ENCODE measurements at regions not wholly inside any gene's neighbourhood (a gene's known extent, or its start where the extent isn't known, plus 50 kb on each side); places are given as distances from the start of the nearest gene placed in this dataset.
A peak's percentile ranks its signal among the peaks of the same experiment; 100 is the strongest.

DNA sequence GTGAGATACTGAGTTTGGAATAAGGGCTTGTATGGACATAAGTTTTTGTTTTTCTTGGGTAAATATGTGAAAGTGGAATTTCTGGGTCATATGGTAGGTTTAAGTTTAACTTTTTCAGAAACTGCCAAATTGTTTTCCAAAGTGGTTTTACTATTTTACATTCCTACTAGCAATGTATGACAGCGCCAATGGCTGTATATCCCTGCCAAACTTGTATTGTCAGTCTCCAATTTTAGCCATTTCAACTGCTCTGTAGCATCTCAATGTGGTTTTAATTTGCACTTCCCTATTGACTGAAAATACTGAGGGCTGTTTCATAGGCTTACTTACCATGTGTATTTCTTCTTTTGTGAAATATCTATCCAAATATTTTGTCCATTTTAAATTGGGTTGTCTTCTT, 90.5 kb upstream of the ZNF32 start:
- peaks cover 3% of the 10 kb centered on the region for H3K27me3 ChIP-seq (replicated peaks; ENCODE audit: control insufficient read depth, insufficient read depth, low read length)
- H3K4me1 ChIP-seq (ENCODE audit: control insufficient read depth, insufficient read depth, low read length), result no peaks in the 10 kb centered on the region
- H3K9ac ChIP-seq (ENCODE audit: low read length), result no peak overlapping the region
- H3K4me3 ChIP-seq (ENCODE audit: low read length), result no peak overlapping the region
- H3K36me3 ChIP-seq (ENCODE audit: control insufficient read depth, insufficient read depth, low read length, severe bottlenecking), result no peaks in the 10 kb centered on the region
- DNase-seq (ENCODE audit: low read depth), result peak; percentile 67
- no peaks in the 10 kb centered on the region for H3K9me3 ChIP-seq (ENCODE audit: control insufficient read depth, low read length)

DNA sequence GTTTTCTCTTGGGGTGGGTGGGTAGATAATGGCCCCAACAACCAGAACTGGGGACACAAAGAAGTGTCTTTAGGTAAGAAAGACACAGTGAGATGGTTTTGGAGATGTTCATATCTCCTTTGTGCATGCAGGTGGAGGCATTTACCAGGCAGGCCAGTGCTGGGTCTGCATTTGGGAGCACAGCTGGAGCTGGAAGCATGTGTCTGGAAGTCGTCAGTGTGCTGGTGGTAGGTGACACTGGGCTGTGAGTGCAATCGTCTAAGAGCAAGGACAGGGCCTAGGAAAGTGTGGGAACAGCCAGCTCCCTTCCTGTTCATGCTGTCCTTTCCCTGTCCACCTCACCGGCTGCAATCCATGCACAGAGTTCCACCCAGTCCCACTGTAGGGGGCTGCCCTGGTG, 88.3 kb upstream of the ZNF32 start:
- H3K4me1 ChIP-seq (ENCODE audit: control insufficient read depth, insufficient read depth, low read length), result no peaks in the 10 kb centered on the region
- H3K4me3 ChIP-seq (ENCODE audit: low read length), result no peak overlapping the region
- DNase-seq (ENCODE audit: low read depth), result no peak
- no peaks in the 10 kb centered on the region for H3K36me3 ChIP-seq (ENCODE audit: control insufficient read depth, insufficient read depth, low read length, severe bottlenecking)
- peaks cover 1% of the 10 kb centered on the region for H3K9me3 ChIP-seq (ENCODE audit: control insufficient read depth, low read length)
- peaks cover 3% of the 10 kb centered on the region for H3K27me3 ChIP-seq (replicated peaks; ENCODE audit: control insufficient read depth, insufficient read depth, low read length)
- no peak overlapping the region for H3K9ac ChIP-seq (ENCODE audit: low read length)

DNA sequence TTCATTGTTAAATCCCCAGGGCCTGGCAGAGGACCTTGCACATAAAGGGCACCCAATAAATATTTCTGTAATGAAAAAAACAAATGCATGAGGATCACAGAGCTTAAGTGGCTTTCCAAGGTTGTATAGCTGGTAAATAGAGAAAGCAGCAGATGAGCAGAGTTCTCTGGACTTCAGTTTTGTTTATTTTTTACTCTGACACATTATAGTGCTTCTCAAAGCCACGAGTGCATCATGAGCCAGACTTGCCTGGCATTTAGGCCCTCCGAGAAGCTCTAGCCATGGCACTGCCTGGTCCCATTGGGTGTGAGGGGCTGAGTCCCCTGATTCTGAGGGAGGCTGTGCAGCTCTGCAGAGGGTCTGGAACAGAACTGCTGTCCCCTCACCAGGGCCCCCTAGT, 87.2 kb upstream of the ZNF32 start:
- H3K4me3 ChIP-seq (ENCODE audit: low read length), result no peak overlapping the region
- H3K9me3 ChIP-seq (ENCODE audit: control insufficient read depth, low read length), result peaks cover 12% of the 10 kb centered on the region
- H3K4me1 ChIP-seq (ENCODE audit: control insufficient read depth, insufficient read depth, low read length), result no peaks in the 10 kb centered on the region
- H3K36me3 ChIP-seq (ENCODE audit: control insufficient read depth, insufficient read depth, low read length, severe bottlenecking), result no peaks in the 10 kb centered on the region
- H3K27me3 ChIP-seq (replicated peaks; ENCODE audit: control insufficient read depth, insufficient read depth, low read length), result peaks cover 3% of the 10 kb centered on the region
- no peak overlapping the region for H3K9ac ChIP-seq (ENCODE audit: low read length)
- DNase-seq (ENCODE audit: low read depth), result peak; percentile 44

DNA sequence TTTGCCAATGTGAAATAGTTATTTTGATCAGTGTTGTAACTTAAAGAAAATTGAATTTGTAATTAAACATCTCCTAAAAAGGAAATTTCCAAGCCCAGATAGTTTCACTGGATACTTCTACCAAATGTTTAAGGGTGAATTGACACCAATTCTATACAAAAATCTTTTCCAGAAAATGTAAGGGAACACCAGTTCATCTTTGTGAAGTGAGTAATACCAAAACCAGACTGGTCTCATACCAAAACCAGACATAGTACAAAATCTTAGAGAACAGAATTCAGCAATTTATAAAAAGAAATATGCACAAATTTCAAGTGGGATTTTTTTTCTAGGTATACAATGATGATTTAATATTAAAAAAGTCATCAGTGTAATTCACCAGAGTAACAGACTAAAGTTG, 86.0 kb upstream of the ZNF32 start:
- peak; percentile 40 for DNase-seq (ENCODE audit: low read depth)
- no peak overlapping the region for H3K9ac ChIP-seq (ENCODE audit: low read length)

DNA sequence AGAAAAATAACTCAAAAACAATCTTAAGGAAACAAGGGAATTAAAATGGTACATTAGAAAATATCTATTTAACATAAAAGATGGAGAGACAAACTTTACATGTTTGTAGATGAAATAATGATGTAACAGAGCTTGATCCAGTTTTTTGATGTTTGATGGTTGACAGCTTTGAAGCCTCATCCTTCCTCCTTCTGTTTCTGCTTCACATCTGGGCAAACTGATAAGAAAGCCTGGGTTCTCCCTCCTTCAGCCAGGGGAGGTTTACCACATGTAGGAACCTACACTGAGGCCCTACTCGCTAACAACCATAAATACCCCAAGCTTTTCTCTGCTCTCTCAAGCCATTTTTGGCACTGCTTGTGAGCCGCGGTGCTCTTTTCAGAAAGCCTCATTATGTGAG, 82.8 kb upstream of the ZNF32 start:
- H3K27me3 ChIP-seq (replicated peaks; ENCODE audit: control insufficient read depth, insufficient read depth, low read length), result no peaks in the 10 kb centered on the region
- peaks cover 43% of the 10 kb centered on the region for H3K9me3 ChIP-seq (ENCODE audit: control insufficient read depth, low read length)
- no peak overlapping the region for H3K4me3 ChIP-seq (ENCODE audit: low read length)
- H3K9ac ChIP-seq (ENCODE audit: low read length), result no peak overlapping the region
- H3K36me3 ChIP-seq (ENCODE audit: control insufficient read depth, insufficient read depth, low read length, severe bottlenecking), result no peaks in the 10 kb centered on the region
- H3K4me1 ChIP-seq (ENCODE audit: control insufficient read depth, insufficient read depth, low read length), result no peaks in the 10 kb centered on the region
- no peak for DNase-seq (ENCODE audit: low read depth)

More for the DNA sequence above, 86.0 kb upstream of the ZNF32 start:
- Histone ChIP-seq H3K9me3 (ENCODE audit: control insufficient read depth, low read length) (peaks cover 22% of the 10 kb centered on the region), H3K4me3 (ENCODE audit: low read length) (no peak overlapping the region), H3K36me3 (ENCODE audit: control insufficient read depth, insufficient read depth, low read length, severe bottlenecking) (no peaks in the 10 kb centered on the region), H3K27me3 (replicated peaks; ENCODE audit: control insufficient read depth, insufficient read depth, low read length) (peaks cover 1% of the 10 kb centered on the region), H3K4me1 (ENCODE audit: control insufficient read depth, insufficient read depth, low read length) (no peaks in the 10 kb centered on the region)

DNA sequence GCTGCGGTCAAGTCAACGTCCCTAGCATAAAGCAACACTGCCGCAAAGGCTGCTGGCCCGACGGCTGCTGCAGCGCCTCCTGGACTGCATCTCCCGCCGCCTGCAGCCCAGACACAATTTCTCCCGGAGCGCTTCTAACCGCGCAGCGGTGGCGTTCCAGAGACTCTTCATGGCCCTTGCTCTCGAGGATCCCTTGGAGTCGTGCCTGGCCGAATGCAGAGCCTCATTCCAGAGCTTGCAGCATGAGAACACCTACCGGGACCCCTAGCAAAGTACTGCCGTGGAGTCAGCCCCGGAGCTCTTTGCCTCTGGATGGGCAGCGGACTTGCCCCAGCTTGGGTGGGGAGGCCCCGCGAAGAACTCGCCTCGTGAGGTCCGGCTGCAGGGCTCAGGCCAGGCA, 79.7 kb upstream of the ZNF32 start:
- Histone ChIP-seq H3K4me3 (ENCODE audit: low read length) (no peak overlapping the region), H3K9me3 (ENCODE audit: control insufficient read depth, low read length) (peaks cover 57% of the 10 kb centered on the region), H3K36me3 (ENCODE audit: control insufficient read depth, insufficient read depth, low read length, severe bottlenecking) (no peaks in the 10 kb centered on the region), H3K4me1 (ENCODE audit: control insufficient read depth, insufficient read depth, low read length) (no peaks in the 10 kb centered on the region), H3K9ac (ENCODE audit: low read length) (no peak overlapping the region), H3K27me3 (replicated peaks; ENCODE audit: control insufficient read depth, insufficient read depth, low read length) (no peaks in the 10 kb centered on the region)
- no peak for DNase-seq (ENCODE audit: low read depth)

DNA sequence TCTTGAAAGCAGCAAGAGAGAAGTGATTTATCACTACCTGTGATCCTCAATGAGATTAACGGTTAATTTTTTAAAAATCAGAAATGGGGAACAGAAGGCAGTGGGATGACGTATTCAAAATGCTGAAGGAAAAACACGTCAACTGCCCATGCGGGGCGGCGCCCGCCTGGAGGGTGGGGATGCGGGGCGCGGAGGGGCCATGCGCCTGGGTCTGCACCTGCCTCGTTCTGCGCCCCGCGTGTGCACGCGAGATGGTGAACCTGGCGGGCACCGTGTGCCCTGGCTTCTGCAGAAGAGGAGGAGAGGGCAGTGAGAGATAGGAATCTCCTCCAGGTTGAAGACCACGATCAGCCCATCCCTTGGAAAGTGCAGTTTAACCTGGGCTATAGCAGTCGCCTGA, 79.3 kb upstream of the ZNF32 start:
- H3K27me3 ChIP-seq (replicated peaks; ENCODE audit: control insufficient read depth, insufficient read depth, low read length), result no peaks in the 10 kb centered on the region
- peaks cover 57% of the 10 kb centered on the region for H3K9me3 ChIP-seq (ENCODE audit: control insufficient read depth, low read length)
- no peak overlapping the region for H3K9ac ChIP-seq (ENCODE audit: low read length)

DNA sequence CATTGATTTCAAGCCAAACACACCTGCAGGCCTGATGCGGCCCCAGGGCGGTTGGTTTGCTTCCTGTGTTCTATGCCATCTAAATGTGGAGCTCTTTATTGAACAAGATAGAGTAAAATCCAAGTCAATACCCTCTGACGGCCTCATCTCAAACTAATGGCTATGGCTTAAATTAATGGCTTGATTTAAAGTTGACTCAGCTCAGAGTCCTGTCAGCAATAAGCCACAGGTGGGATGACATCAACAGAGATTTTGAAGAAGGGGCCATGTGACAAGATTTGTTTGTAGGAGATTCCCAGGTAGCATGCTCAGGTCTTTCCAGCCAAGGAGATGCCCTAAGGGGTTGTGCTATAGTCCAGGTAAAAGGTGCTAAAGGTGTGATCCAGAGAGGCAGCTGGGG, 66.7 kb upstream of the ZNF32 start:
- Histone ChIP-seq H3K36me3 (ENCODE audit: control insufficient read depth, insufficient read depth, low read length, severe bottlenecking) (no peaks in the 10 kb centered on the region), H3K27me3 (replicated peaks; ENCODE audit: control insufficient read depth, insufficient read depth, low read length) (peaks cover 10% of the 10 kb centered on the region), H3K4me3 (ENCODE audit: low read length) (no peak overlapping the region), H3K9ac (ENCODE audit: low read length) (no peak overlapping the region), H3K9me3 (ENCODE audit: control insufficient read depth, low read length) (no peaks in the 10 kb centered on the region), H3K4me1 (ENCODE audit: control insufficient read depth, insufficient read depth, low read length) (no peaks in the 10 kb centered on the region)
- no peak for DNase-seq (ENCODE audit: low read depth)

More for the DNA sequence above, 79.3 kb upstream of the ZNF32 start:
- no peaks in the 10 kb centered on the region for H3K36me3 ChIP-seq (ENCODE audit: control insufficient read depth, insufficient read depth, low read length, severe bottlenecking)
- no peaks in the 10 kb centered on the region for H3K4me1 ChIP-seq (ENCODE audit: control insufficient read depth, insufficient read depth, low read length)
- DNase-seq (ENCODE audit: low read depth), result no peak
- no peak overlapping the region for H3K4me3 ChIP-seq (ENCODE audit: low read length)

DNA sequence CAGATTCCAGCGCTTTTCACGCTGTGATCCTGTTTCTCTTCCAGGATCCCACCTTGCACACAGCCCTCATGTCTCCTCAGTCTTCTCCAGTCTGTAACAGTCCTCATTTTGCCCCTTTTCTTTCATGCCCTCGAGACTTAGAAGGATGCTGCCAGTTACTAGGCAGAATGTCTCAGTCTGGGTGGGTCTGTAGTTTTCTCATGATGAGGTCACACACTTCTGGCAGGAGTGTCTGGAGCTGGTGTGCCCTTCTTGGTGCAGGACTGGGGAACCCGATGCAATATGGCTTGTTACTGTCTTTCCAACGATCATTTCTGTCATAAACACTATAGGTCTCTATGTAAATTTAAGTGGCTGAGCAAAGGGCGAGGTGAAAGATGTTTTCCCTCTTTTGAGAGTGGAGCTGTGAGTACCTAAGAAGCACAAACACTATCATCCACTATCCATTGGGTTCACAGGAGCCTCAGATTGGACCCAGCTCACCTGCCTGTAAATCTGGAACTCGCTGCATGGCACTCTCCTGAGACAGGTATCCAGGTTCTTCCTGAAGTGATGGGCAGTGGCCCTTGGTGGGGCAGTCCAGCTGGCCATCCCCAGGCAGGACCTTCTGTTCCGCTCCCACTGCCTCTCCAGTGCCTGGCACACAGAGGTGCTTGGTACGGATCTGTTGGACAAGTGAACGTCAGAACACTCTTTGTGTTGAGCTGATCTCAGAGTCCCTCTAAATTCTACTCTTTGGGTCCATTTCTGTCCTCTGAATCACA, 64.3 kb upstream of the ZNF32 start:
- no peak for DNase-seq (ENCODE audit: low read depth)
- H3K4me1 ChIP-seq (ENCODE audit: control insufficient read depth, insufficient read depth, low read length), result no peaks in the 10 kb centered on the region
- H3K27me3 ChIP-seq (replicated peaks; ENCODE audit: control insufficient read depth, insufficient read depth, low read length), result peaks cover 12% of the 10 kb centered on the region
- H3K9ac ChIP-seq (ENCODE audit: low read length), result no peak overlapping the region
- no peaks in the 10 kb centered on the region for H3K9me3 ChIP-seq (ENCODE audit: control insufficient read depth, low read length)
- H3K36me3 ChIP-seq (ENCODE audit: control insufficient read depth, insufficient read depth, low read length, severe bottlenecking), result no peaks in the 10 kb centered on the region
- H3K4me3 ChIP-seq (ENCODE audit: low read length), result no peak overlapping the region

DNA sequence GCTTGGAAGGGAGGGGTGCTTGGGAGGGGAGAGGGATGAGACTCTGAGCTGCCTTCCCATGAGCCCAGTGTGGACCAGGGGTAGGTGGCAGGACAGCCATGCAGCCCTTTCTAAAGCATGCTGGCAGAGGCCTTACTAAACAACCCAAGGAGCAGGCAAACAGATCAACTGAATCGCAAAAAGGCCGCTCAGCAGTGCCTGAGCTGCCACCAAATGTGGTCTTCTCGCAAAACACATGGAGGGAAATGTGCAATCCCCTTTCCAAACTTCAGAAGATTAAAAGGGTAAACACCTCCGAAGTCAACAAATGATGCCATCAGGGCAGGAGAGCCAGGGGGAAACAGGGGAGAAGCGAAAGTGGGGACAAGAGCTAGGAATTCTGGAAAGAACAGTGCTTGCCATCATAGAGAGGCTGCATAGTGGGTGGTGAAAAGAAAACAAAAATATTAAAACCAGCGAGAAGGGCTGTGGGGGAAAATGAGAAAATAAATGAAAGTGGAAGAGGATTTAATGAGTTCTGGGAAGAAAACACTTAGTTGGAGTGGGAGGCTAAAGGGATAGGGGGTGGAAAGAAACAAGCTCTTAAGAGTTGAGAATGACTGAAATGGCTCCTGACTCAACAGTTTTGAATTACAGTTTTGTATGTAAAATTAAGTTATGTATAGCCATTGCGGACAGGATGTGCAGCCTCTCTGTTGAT, 62.2 kb upstream of the ZNF32 start:
- Histone ChIP-seq H3K27me3 (replicated peaks; ENCODE audit: control insufficient read depth, insufficient read depth, low read length) (peaks cover 12% of the 10 kb centered on the region), H3K4me1 (ENCODE audit: control insufficient read depth, insufficient read depth, low read length) (no peaks in the 10 kb centered on the region), H3K36me3 (ENCODE audit: control insufficient read depth, insufficient read depth, low read length, severe bottlenecking) (no peaks in the 10 kb centered on the region), H3K9me3 (ENCODE audit: control insufficient read depth, low read length) (no peaks in the 10 kb centered on the region), H3K4me3 (ENCODE audit: low read length) (no peak overlapping the region), H3K9ac (ENCODE audit: low read length) (no peak overlapping the region)
- no peak for DNase-seq (ENCODE audit: low read depth)

DNA sequence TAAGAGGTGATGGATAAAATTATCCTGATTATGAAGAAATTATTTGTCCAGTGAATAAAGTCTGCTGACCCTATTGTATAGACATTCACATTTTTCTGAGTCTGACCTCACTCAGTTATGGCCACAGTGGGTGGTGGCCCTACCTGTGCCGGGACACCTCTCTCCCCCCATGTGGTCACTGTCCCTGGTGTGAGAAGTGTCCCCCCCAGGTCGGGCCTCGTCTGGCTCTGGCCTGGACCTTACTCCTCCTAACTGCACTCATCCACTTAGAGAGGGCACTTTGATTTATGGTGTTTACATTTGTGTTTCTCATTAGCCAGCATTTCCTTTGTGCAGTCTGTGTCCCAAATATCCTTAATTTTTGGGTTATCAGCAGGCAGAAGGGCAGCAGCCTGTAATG, 59.6 kb upstream of the ZNF32 start:
- Histone ChIP-seq H3K4me3 (ENCODE audit: low read length) (no peak overlapping the region), H3K9me3 (ENCODE audit: control insufficient read depth, low read length) (no peaks in the 10 kb centered on the region), H3K4me1 (ENCODE audit: control insufficient read depth, insufficient read depth, low read length) (no peaks in the 10 kb centered on the region), H3K36me3 (ENCODE audit: control insufficient read depth, insufficient read depth, low read length, severe bottlenecking) (no peaks in the 10 kb centered on the region), H3K9ac (ENCODE audit: low read length) (no peak overlapping the region), H3K27me3 (replicated peaks; ENCODE audit: control insufficient read depth, insufficient read depth, low read length) (peaks cover 29% of the 10 kb centered on the region)
- no peak for DNase-seq (ENCODE audit: low read depth)

Data from adipocyte (in vitro differentiated cells).